Memory B cell (primary cell): ENCODE measurements at regions not wholly inside any gene's neighbourhood (a gene's known extent, or its start where the extent isn't known, plus 50 kb on each side); places are given as distances from the start of the nearest gene placed in this dataset.

Source experiments
- ATAC-seq: fragments of 150-1000 bp; cut with Tn5 transposase; 2 replicates; pipeline ENCODE4 v1.10.0; 2021; ENCODE audit warnings: low read depth, mild to moderate bottlenecking, moderate library complexity
- DNase-seq, 2 donors: peaks; one replicate each; pipeline ENCODE4 v3.0.0; 2022; ENCODE audit warnings: low spot score in 2 of 2
- H3K27ac Mint-ChIP-seq: one replicate; pipeline ENCODE4 v1.8.0; 2022; ENCODE audit warnings: mild to moderate bottlenecking, moderate library complexity, mixed read lengths
- H3K27me3 Mint-ChIP-seq: one replicate; pipeline ENCODE4 v1.8.0; 2022; ENCODE audit warnings: mixed read lengths
- H3K36me3 Mint-ChIP-seq: one replicate; pipeline ENCODE4 v1.8.0; 2022; ENCODE audit warnings: mild to moderate bottlenecking, mixed read lengths
- H3K4me1 Mint-ChIP-seq: one replicate; pipeline ENCODE4 v1.8.0; 2022; ENCODE audit warnings: mixed read lengths
- H3K4me3 Mint-ChIP-seq: one replicate; pipeline ENCODE4 v1.8.0; 2022; ENCODE audit warnings: mild to moderate bottlenecking, moderate library complexity, mixed read lengths
- H3K9me3 Mint-ChIP-seq: one replicate; pipeline ENCODE4 v1.8.0; 2022; ENCODE audit warnings: mixed read lengths

- Mint-ChIP-seq H3K27me3 (no peaks in the 10 kb centered on the region), H3K4me3 (no peak overlapping the region), H3K27ac (no peak overlapping the region), H3K4me1 (no peaks in the 10 kb centered on the region), H3K9me3 (no peaks in the 10 kb centered on the region), H3K36me3 (no peaks in the 10 kb centered on the region)
- no peak for ATAC-seq
- DNase-seq = no peak
These were observed 661.6 kb downstream of the ADGRL2 start for GRCh38 chr1:82462366-82462765.

GRCh38 chr1:82455342-82455741, 654.6 kb downstream of the ADGRL2 start:
- ATAC-seq = no peak
- DNase-seq = no peak
- Mint-ChIP-seq H3K27ac (no peak overlapping the region), H3K36me3 (no peaks in the 10 kb centered on the region), H3K27me3 (no peaks in the 10 kb centered on the region), H3K9me3 (peaks cover 4% of the 10 kb centered on the region), H3K4me1 (no peaks in the 10 kb centered on the region), H3K4me3 (no peak overlapping the region)

DNA sequence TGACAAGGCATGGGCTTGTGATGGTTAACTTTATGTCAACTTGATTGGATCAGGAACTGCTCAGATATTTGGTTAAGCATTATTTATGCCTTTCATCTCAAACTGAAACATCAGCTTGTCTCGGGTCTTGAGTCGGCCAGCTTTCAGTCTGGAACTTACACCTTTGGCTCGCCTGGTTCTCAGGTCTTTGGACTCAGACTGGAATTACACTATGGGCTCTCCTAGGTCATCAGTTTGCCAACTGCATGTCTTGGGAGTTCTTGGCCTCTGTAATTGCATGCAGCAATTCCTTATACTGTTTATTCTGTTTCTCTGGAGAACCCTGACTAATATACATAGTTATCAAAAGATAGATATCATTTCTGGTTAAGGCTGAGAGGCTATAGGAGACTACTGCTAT, 653.7 kb downstream of the ADGRL2 start:
- H3K27me3 Mint-ChIP-seq = no peaks in the 10 kb centered on the region
- H3K9me3 Mint-ChIP-seq = peaks cover 4% of the 10 kb centered on the region
- no peak overlapping the region for H3K27ac Mint-ChIP-seq

DNA sequence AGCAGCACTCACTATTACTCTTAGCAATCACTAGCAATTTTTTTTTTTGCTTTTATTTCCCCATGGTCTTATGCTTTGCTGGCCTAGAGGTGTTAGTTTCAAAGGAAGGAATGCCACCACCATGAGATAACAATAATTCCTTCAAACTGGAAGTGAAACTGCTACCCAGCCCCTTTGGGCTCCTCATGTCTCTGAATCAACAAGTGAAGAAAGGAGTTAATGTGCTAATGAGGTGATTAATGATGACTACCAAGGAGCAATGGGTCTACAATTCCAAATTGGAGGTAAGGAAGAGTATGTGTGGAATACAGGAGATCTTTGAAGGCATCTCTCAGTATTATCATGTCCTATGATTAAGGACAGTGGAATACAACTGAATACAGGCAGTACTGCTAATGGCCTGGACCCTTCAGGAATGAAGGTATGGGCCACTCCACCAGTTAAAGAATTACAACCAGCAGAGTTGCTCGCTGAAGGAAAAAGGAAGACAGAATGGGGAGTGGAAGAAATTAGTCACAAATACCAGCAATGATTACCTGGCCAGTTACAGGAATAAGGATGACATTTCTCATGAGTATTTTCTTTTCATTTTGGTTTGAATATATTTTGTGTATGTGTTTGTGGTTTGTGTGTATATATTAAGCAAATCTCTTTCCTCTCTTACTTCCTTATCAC, 652.9 kb downstream of the ADGRL2 start:
- H3K27me3 Mint-ChIP-seq = no peaks in the 10 kb centered on the region
- ATAC-seq (no peak), DNase-seq (no peak)
- H3K4me1 Mint-ChIP-seq = no peaks in the 10 kb centered on the region
- H3K9me3 Mint-ChIP-seq = peaks cover 4% of the 10 kb centered on the region
- H3K36me3 Mint-ChIP-seq = no peaks in the 10 kb centered on the region
- no peak overlapping the region for H3K27ac Mint-ChIP-seq
- H3K4me3 Mint-ChIP-seq = no peak overlapping the region

More for the DNA sequence above, 653.7 kb downstream of the ADGRL2 start:
- DNase-seq (no peak), ATAC-seq (no peak)
- H3K36me3 Mint-ChIP-seq = no peaks in the 10 kb centered on the region
- no peaks in the 10 kb centered on the region for H3K4me1 Mint-ChIP-seq
- no peak overlapping the region for H3K4me3 Mint-ChIP-seq

GRCh38 chr1:82452096-82452495, 651.4 kb downstream of the ADGRL2 start:
- no peaks in the 10 kb centered on the region for H3K4me1 Mint-ChIP-seq
- ATAC-seq (no peak), DNase-seq (no peak)
- H3K9me3 Mint-ChIP-seq = peaks cover 4% of the 10 kb centered on the region
- no peaks in the 10 kb centered on the region for H3K27me3 Mint-ChIP-seq
- H3K27ac Mint-ChIP-seq = no peak overlapping the region
- H3K36me3 Mint-ChIP-seq = no peaks in the 10 kb centered on the region
- no peak overlapping the region for H3K4me3 Mint-ChIP-seq

- peaks cover 4% of the 10 kb centered on the region for H3K9me3 Mint-ChIP-seq
- H3K4me1 Mint-ChIP-seq = no peaks in the 10 kb centered on the region
- DNase-seq (no peak), ATAC-seq (no peak)
- no peaks in the 10 kb centered on the region for H3K27me3 Mint-ChIP-seq
- H3K27ac Mint-ChIP-seq = no peak overlapping the region
- H3K4me3 Mint-ChIP-seq = no peak overlapping the region
- H3K36me3 Mint-ChIP-seq = no peaks in the 10 kb centered on the region
These were observed 650.5 kb downstream of the ADGRL2 start for GRCh38 chr1:82451191-82451590.

- no peaks in the 10 kb centered on the region for H3K27me3 Mint-ChIP-seq
- ATAC-seq (no peak), DNase-seq (no peak)
- no peak overlapping the region for H3K27ac Mint-ChIP-seq
- no peaks in the 10 kb centered on the region for H3K4me1 Mint-ChIP-seq
- peaks cover 6% of the 10 kb centered on the region for H3K9me3 Mint-ChIP-seq
- H3K4me3 Mint-ChIP-seq = no peak overlapping the region
- no peaks in the 10 kb centered on the region for H3K36me3 Mint-ChIP-seq
These were observed 648.8 kb downstream of the ADGRL2 start for GRCh38 chr1:82449506-82450057.

- Mint-ChIP-seq H3K27me3 (no peaks in the 10 kb centered on the region), H3K4me3 (no peak overlapping the region), H3K9me3 (peaks cover 4% of the 10 kb centered on the region), H3K4me1 (no peaks in the 10 kb centered on the region), H3K27ac (no peak overlapping the region), H3K36me3 (no peaks in the 10 kb centered on the region)
- no peak for ATAC-seq
- DNase-seq = no peak
These were observed 646.2 kb downstream of the ADGRL2 start for GRCh38 chr1:82446955-82447354.

GRCh38 chr1:82446236-82446635, 645.5 kb downstream of the ADGRL2 start:
- ATAC-seq = no peak
- Mint-ChIP-seq H3K27ac (no peak overlapping the region), H3K9me3 (peaks cover 2% of the 10 kb centered on the region), H3K36me3 (no peaks in the 10 kb centered on the region), H3K27me3 (no peaks in the 10 kb centered on the region), H3K4me1 (no peaks in the 10 kb centered on the region), H3K4me3 (no peak overlapping the region)
- no peak for DNase-seq

GRCh38 chr1:82445827-82446226, 645.1 kb downstream of the ADGRL2 start:
- no peaks in the 10 kb centered on the region for H3K27me3 Mint-ChIP-seq
- H3K36me3 Mint-ChIP-seq = no peaks in the 10 kb centered on the region
- no peak for ATAC-seq
- H3K4me3 Mint-ChIP-seq = no peak overlapping the region
- no peaks in the 10 kb centered on the region for H3K4me1 Mint-ChIP-seq
- peaks cover 2% of the 10 kb centered on the region for H3K9me3 Mint-ChIP-seq
- no peak for DNase-seq
- no peak overlapping the region for H3K27ac Mint-ChIP-seq

GRCh38 chr1:82445132-82445531, 644.4 kb downstream of the ADGRL2 start:
- H3K4me3 Mint-ChIP-seq = no peak overlapping the region
- no peak for ATAC-seq
- H3K9me3 Mint-ChIP-seq = peaks cover 2% of the 10 kb centered on the region

GRCh38 chr1:82441402-82441801, 640.7 kb downstream of the ADGRL2 start:
- Mint-ChIP-seq H3K27me3 (no peaks in the 10 kb centered on the region), H3K9me3 (peaks cover 2% of the 10 kb centered on the region), H3K4me1 (no peaks in the 10 kb centered on the region), H3K4me3 (no peak overlapping the region), H3K27ac (no peak overlapping the region), H3K36me3 (no peaks in the 10 kb centered on the region)
- DNase-seq (no peak), ATAC-seq (no peak)

More at GRCh38 chr1:82445132-82445531, 644.4 kb downstream of the ADGRL2 start:
- no peaks in the 10 kb centered on the region for H3K36me3 Mint-ChIP-seq
- DNase-seq = no peak
- no peaks in the 10 kb centered on the region for H3K4me1 Mint-ChIP-seq
- no peaks in the 10 kb centered on the region for H3K27me3 Mint-ChIP-seq
- no peak overlapping the region for H3K27ac Mint-ChIP-seq

DNA sequence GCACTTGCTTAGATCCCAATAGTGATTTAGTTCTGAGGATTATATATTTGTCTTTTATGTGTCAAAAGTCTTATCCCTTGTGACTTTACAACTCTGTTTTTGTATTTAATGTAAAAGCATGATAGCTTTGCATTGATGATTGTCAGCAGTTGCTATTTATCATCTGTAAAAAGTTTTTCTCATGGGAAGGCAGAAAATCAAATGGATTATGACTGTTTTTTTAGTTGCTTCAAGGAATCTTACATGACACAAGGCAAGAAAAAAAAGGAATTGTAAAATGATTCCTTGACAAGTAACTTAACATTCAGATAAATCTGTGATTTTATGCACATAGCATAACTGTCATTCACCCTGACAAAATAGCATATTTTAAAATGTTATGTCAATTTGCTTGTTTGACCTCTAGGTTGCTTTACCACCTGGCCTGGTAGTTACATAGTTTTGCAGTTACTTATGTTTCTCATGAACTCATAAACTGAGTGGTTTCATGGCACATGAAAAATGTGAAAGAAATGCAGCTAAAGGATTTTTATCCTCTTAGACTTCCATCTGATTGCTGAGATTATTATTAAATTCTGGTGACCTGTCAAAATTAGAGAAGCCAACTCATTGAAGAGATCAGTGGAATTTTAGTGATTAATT, 622.6 kb downstream of the ADGRL2 start:
- Mint-ChIP-seq H3K27ac (no peak overlapping the region), H3K4me1 (no peaks in the 10 kb centered on the region), H3K9me3 (peaks cover 4% of the 10 kb centered on the region), H3K36me3 (no peaks in the 10 kb centered on the region), H3K27me3 (no peaks in the 10 kb centered on the region), H3K4me3 (no peak overlapping the region)
- ATAC-seq (no peak), DNase-seq (no peak)

DNA sequence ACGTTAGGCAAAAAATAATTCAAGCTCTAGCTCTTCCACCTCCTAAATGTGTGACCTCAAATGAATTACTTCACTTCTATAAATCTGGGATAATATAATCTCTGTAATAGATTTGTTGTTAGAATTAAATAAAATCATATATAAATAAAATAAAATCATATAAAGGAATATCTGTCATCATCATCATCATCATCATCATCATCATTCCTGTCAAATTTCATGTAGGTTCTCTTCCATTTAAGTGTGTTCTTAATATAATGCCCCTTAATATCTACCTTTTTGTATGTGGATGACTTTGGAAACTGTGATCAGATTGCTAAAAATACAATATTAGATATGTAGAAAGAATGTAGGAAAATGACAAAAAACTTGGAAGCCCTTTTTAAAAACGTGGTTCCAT, 621.0 kb downstream of the ADGRL2 start:
- DNase-seq = no peak
- Mint-ChIP-seq H3K27ac (no peak overlapping the region), H3K9me3 (peaks cover 3% of the 10 kb centered on the region), H3K4me1 (no peaks in the 10 kb centered on the region), H3K27me3 (no peaks in the 10 kb centered on the region), H3K4me3 (no peak overlapping the region), H3K36me3 (no peaks in the 10 kb centered on the region)
- no peak for ATAC-seq

DNA sequence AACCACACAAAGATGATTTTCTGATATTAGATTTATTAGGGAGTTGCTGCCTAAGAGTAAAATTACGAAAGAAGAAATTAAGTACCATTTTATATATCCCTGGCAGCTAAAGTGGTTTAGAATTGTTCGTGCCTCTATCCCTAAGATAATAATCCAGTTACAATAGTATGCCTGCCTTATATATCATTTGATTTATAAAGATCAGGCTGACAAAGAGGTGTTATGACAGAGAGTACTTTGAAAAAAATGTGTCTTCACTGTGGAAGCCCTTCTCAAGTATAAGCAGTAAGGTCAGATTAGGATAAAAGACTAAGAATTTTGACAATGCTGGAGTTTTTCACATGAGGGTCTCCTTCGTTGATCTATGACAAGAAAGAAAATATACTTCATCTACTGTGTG, 619.9 kb downstream of the ADGRL2 start:
- DNase-seq (no peak), ATAC-seq (no peak)
- Mint-ChIP-seq H3K36me3 (no peaks in the 10 kb centered on the region), H3K9me3 (no peaks in the 10 kb centered on the region), H3K27ac (no peak overlapping the region), H3K27me3 (no peaks in the 10 kb centered on the region), H3K4me3 (no peak overlapping the region), H3K4me1 (no peaks in the 10 kb centered on the region)
